ENCODE measurements at regions not wholly inside any gene's neighbourhood (a gene's known extent, or its start where the extent isn't known, plus 50 kb on each side); places are given as distances from the start of the nearest gene placed in this dataset.
"Not testable (repeated sequence)": the region's sequence is repeated elsewhere in the genome, so short reads cannot be mapped to it uniquely, and the experiment has no call there.

DNA sequence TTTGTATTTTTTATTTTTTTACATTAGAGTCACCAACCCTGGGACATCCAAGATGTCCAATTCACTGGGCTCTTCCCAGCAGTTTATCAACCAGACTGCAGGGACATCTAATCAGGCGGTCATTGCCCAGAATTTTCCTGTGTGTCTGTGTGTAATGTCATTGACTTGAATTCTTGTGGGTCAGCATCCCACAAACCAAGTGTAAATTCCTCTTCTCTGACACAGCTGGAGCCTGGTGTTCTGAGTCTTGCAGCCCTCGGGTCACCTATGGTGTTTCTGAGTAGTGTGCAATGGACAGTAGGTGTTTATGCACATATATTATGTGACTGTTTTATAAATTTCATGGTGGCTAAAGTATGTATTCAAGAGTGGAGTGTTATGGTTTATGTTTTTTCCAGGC is 815.7 kb downstream of the SEMA5A start:
- no peak overlapping the region for H3K4me2 ChIP-seq (ENCODE audit: low read depth, low read length, poor library complexity, severe bottlenecking)
- no peak overlapping the region for H3K27ac ChIP-seq (ENCODE audit: low read depth, low read length)
- H3K9me3 ChIP-seq (ENCODE audit: insufficient read depth, low read length) = no peaks in the 10 kb centered on the region
- H4K20me1 ChIP-seq (ENCODE audit: low read depth, low read length) = no peaks in the 10 kb centered on the region
- H3K27me3 ChIP-seq (ENCODE audit: low read length) = no peaks in the 10 kb centered on the region
- H3F3A ChIP-seq (ENCODE audit: insufficient read depth) = no peaks in the 10 kb centered on the region
- no peaks in the 10 kb centered on the region for H3K9me2 ChIP-seq (replicated peaks; ENCODE audit: insufficient read depth, low read length)
- no peak overlapping the region for H2AFZ ChIP-seq (ENCODE audit: low read depth, low read length, severe bottlenecking)
- H3K79me2 ChIP-seq (ENCODE audit: insufficient read depth, low read length) = no peaks in the 10 kb centered on the region
- H3K9ac ChIP-seq (ENCODE audit: low read length) = no peak overlapping the region
- TF ChIP-seq EZH2phosphoT487 (conservative IDR thresholded peaks at IDR 0.05; ENCODE audit: low read length) = no peak
- TF ChIP-seq, protein P1, sequence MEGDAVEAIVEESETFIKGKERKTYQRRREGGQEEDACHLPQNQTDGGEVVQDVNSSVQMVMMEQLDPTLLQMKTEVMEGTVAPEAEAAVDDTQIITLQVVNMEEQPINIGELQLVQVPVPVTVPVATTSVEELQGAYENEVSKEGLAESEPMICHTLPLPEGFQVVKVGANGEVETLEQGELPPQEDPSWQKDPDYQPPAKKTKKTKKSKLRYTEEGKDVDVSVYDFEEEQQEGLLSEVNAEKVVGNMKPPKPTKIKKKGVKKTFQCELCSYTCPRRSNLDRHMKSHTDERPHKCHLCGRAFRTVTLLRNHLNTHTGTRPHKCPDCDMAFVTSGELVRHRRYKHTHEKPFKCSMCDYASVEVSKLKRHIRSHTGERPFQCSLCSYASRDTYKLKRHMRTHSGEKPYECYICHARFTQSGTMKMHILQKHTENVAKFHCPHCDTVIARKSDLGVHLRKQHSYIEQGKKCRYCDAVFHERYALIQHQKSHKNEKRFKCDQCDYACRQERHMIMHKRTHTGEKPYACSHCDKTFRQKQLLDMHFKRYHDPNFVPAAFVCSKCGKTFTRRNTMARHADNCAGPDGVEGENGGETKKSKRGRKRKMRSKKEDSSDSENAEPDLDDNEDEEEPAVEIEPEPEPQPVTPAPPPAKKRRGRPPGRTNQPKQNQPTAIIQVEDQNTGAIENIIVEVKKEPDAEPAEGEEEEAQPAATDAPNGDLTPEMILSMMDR (IDR thresholded peaks at IDR 0.05; ENCODE audit: insufficient read depth, low read length, poor library complexity, severe bottlenecking) = no peak
- H3K36me3 ChIP-seq (ENCODE audit: low read length) = no peaks in the 10 kb centered on the region
- no peak overlapping the region for H3K4me3 ChIP-seq (ENCODE audit: insufficient read depth, low read length, poor library complexity, severe bottlenecking)

DNA sequence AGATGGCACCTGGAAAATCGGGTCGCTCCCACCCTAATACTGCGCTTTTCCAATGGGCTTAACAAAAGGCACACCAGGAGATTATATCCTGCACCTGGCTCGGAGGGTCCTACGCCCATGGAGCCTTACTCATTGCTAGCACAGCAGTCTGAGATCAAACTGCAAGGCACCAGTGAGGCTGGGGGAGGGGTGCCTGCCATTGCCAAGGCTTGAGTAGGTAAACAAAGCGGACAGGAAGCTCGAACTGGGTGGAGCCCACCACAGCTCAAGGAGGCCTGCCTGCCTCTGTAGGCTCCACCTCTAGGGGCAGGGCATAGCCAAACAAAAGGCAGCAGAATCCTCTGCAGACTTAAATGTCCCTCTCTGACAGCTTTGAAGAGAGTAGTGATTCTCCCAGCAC is 814.8 kb downstream of the SEMA5A start:
- not testable (repeated sequence) for H3K4me2 ChIP-seq (ENCODE audit: low read depth, low read length, poor library complexity, severe bottlenecking); H3K36me3 ChIP-seq (ENCODE audit: low read length); H3F3A ChIP-seq (ENCODE audit: insufficient read depth); H3K4me3 ChIP-seq (ENCODE audit: insufficient read depth, low read length, poor library complexity, severe bottlenecking); H3K9ac ChIP-seq (ENCODE audit: low read length); H2AFZ ChIP-seq (ENCODE audit: low read depth, low read length, severe bottlenecking); H3K79me2 ChIP-seq (ENCODE audit: insufficient read depth, low read length); H3K9me3 ChIP-seq (ENCODE audit: insufficient read depth, low read length); H3K9me2 ChIP-seq (replicated peaks; ENCODE audit: insufficient read depth, low read length); H3K27ac ChIP-seq (ENCODE audit: low read depth, low read length); H3K27me3 ChIP-seq (ENCODE audit: low read length); H4K20me1 ChIP-seq (ENCODE audit: low read depth, low read length)

DNA sequence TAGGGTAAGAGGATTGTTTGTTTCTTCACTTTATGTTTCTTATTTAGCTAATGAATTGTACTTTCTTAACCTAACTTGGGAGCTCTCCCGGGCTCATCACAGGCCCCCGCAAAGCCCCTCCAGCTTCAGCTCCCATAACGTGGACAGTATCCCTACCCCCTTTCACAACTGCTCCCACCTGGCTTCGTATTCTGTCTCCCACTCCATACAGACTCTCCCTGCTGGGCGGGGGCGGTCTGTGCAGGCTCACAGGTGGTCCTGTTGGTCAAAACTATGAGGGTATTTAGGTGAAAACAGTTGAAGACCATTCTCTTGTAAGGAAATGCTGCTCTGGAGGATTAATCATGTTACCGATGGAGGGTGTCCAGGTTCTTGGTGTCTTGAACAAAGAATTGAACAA is 805.3 kb downstream of the SEMA5A start:
- no peaks in the 10 kb centered on the region for H4K20me1 ChIP-seq (ENCODE audit: low read depth, low read length)
- H3K36me3 ChIP-seq (ENCODE audit: low read length) = no peaks in the 10 kb centered on the region
- H3K9me3 ChIP-seq (ENCODE audit: insufficient read depth, low read length) = no peaks in the 10 kb centered on the region
- no peak overlapping the region for H3K9ac ChIP-seq (ENCODE audit: low read length)
- H3K9me2 ChIP-seq (replicated peaks; ENCODE audit: insufficient read depth, low read length) = no peaks in the 10 kb centered on the region
- H3K27ac ChIP-seq (ENCODE audit: low read depth, low read length) = no peak overlapping the region
- H3F3A ChIP-seq (ENCODE audit: insufficient read depth) = no peaks in the 10 kb centered on the region
- TF ChIP-seq, protein P1 (IDR thresholded peaks at IDR 0.05; ENCODE audit: insufficient read depth, low read length, poor library complexity, severe bottlenecking) = no peak
- no peak for TF ChIP-seq EZH2phosphoT487 (conservative IDR thresholded peaks at IDR 0.05; ENCODE audit: low read length)
- no peaks in the 10 kb centered on the region for H3K79me2 ChIP-seq (ENCODE audit: insufficient read depth, low read length)
- H2AFZ ChIP-seq (ENCODE audit: low read depth, low read length, severe bottlenecking) = no peak overlapping the region
- H3K4me3 ChIP-seq (ENCODE audit: insufficient read depth, low read length, poor library complexity, severe bottlenecking) = no peak overlapping the region
- H3K4me2 ChIP-seq (ENCODE audit: low read depth, low read length, poor library complexity, severe bottlenecking) = no peak overlapping the region
- no peaks in the 10 kb centered on the region for H3K27me3 ChIP-seq (ENCODE audit: low read length)

GRCh38 chr5:8749556-8749955 is 796.3 kb downstream of the SEMA5A start:
- Histone ChIP-seq H3K27me3 (ENCODE audit: low read length) (no peaks in the 10 kb centered on the region), H3K36me3 (ENCODE audit: low read length) (no peaks in the 10 kb centered on the region), H3K4me2 (ENCODE audit: low read depth, low read length, poor library complexity, severe bottlenecking) (no peak overlapping the region), H4K20me1 (ENCODE audit: low read depth, low read length) (no peaks in the 10 kb centered on the region), H3K9me2 (replicated peaks; ENCODE audit: insufficient read depth, low read length) (no peaks in the 10 kb centered on the region), H3K27ac (ENCODE audit: low read depth, low read length) (no peak overlapping the region), H3K79me2 (ENCODE audit: insufficient read depth, low read length) (no peaks in the 10 kb centered on the region), H2AFZ (ENCODE audit: low read depth, low read length, severe bottlenecking) (no peak overlapping the region), H3K4me3 (ENCODE audit: insufficient read depth, low read length, poor library complexity, severe bottlenecking) (no peak overlapping the region), H3K9me3 (ENCODE audit: insufficient read depth, low read length) (no peaks in the 10 kb centered on the region), H3K9ac (ENCODE audit: low read length) (no peak overlapping the region), H3F3A (ENCODE audit: insufficient read depth) (no peaks in the 10 kb centered on the region)
- TF ChIP-seq, protein P1 (IDR thresholded peaks at IDR 0.05; ENCODE audit: insufficient read depth, low read length, poor library complexity, severe bottlenecking) = no peak
- TF ChIP-seq EZH2phosphoT487 (conservative IDR thresholded peaks at IDR 0.05; ENCODE audit: low read length) = no peak
